Smooth muscle cell (in vitro differentiated cells): ENCODE measurements at regions not wholly inside any gene's neighbourhood (a gene's known extent, or its start where the extent isn't known, plus 50 kb on each side); places are given as distances from the start of the nearest gene placed in this dataset.

ENCODE experiments used
- DNase-seq: peaks from one replicate; lab custom pipeline; 2025; ENCODE audit not compliant: unreplicated experiment; lab: John Stamatoyannopoulos, UW
- H2AFZ ChIP-seq: fragments of 200-600 bp; sonication (generic); 2 replicates; pipeline ENCODE4 v1.6.0; 2016; ENCODE audit warnings: antibody characterized with exemption, low read depth, mild to moderate bottlenecking
- H3F3A ChIP-seq: fragments of 200-600 bp; sonication (generic); 2 replicates; pipeline ENCODE4 v1.6.0; 2017; ENCODE audit warnings: antibody characterized with exemption, low read depth
- H3K27ac ChIP-seq: fragments of 200-600 bp; sonication (generic); 2 replicates; pipeline ENCODE4 v1.5.1; 2016; ENCODE audit warnings: low read depth, mild to moderate bottlenecking
- H3K27me3 ChIP-seq: fragments of 200-600 bp; sonication (generic); 2 replicates; pipeline ENCODE4 v1.6.1; 2016; ENCODE audit warnings: low read depth, mild to moderate bottlenecking
- H3K36me3 ChIP-seq: fragments of 200-600 bp; sonication (generic); 2 replicates; pipeline ENCODE4 v1.5.1; 2016; ENCODE audit warnings: low read depth
- H3K4me1 ChIP-seq: fragments of 200-600 bp; sonication (generic); 2 replicates; pipeline ENCODE4 v1.5.1; 2016; ENCODE audit warnings: low read depth
- H3K4me2 ChIP-seq: fragments of 200-600 bp; sonication (generic); 2 replicates; pipeline ENCODE4 v1.6.0; 2016; ENCODE audit warnings: mild to moderate bottlenecking
- H3K4me3 ChIP-seq: fragments of 200-600 bp; sonication (generic); 2 replicates; pipeline ENCODE4 v1.5.1; 2016; ENCODE audit warnings: mild to moderate bottlenecking
- H3K79me2 ChIP-seq: fragments of 200-600 bp; sonication (generic); 2 replicates; pipeline ENCODE4 v1.6.0; 2016; ENCODE audit warnings: low read depth, mild to moderate bottlenecking
- H3K9ac ChIP-seq: fragments of 200-600 bp; sonication (generic); 2 replicates; pipeline ENCODE4 v1.6.0; 2016; ENCODE audit warnings: low read depth
- H3K9me3 ChIP-seq: fragments of 200-600 bp; sonication (generic); replicated peaks from 2 replicates; pipeline ENCODE4 v1.5.1; 2016; ENCODE audit warnings: low read depth
- H4K20me1 ChIP-seq: fragments of 200-600 bp; sonication (generic); 2 replicates; pipeline ENCODE4 v1.6.0; 2016; ENCODE audit warnings: low read depth
- CTCF ChIP-seq: fragments of 200-600 bp; sonication (generic); IDR thresholded peaks from 2 replicates; pipeline ENCODE4 v1.5.1; 2017; ENCODE audit warnings: borderline replicate concordance, mild to moderate bottlenecking, antibody characterized with exemption; ENCODE audit not compliant: insufficient read depth, poor library complexity, severe bottlenecking
- WGBS: methylation state at CpG from one replicate; pipeline ENCODE4 v1.1.7; 2016; ENCODE audit warnings: low lambda C conversion rate; 5-methylcytosine and 5-hydroxymethylcytosine counted together

- Histone ChIP-seq H4K20me1 (no peaks in the 10 kb centered on the region), H3K27ac (no peak overlapping the region), H3K4me3 (no peak overlapping the region), H3K36me3 (no peaks in the 10 kb centered on the region), H3F3A (no peaks in the 10 kb centered on the region), H2AFZ (no peak overlapping the region), H3K4me2 (no peak overlapping the region), H3K9ac (no peak overlapping the region), H3K9me3 (no peaks in the 10 kb centered on the region), H3K4me1 (no peaks in the 10 kb centered on the region), H3K79me2 (no peaks in the 10 kb centered on the region), H3K27me3 (no peaks in the 10 kb centered on the region)
- DNase-seq: no peak
- no peak for TF ChIP-seq CTCF
- 85% methylated on average over 1 of the region's 1 CpG for WGBS
Observed at GRCh38 chr5:66351813-66352212, 207.7 kb downstream of the SREK1 start.

GRCh38 chr5:66353186-66353585 is 209.1 kb downstream of the SREK1 start:
- Histone ChIP-seq H3K9me3 (no peaks in the 10 kb centered on the region), H3K4me2 (no peak overlapping the region), H3K27ac (no peak overlapping the region), H4K20me1 (no peaks in the 10 kb centered on the region), H3K79me2 (no peaks in the 10 kb centered on the region), H2AFZ (no peak overlapping the region), H3K36me3 (no peaks in the 10 kb centered on the region), H3K4me3 (no peak overlapping the region), H3K27me3 (no peaks in the 10 kb centered on the region), H3F3A (no peaks in the 10 kb centered on the region), H3K4me1 (no peaks in the 10 kb centered on the region), H3K9ac (no peak overlapping the region)
- WGBS: 92% methylated on average over 2 of the region's 2 CpGs
- no peak for TF ChIP-seq CTCF
- DNase-seq: no peak

GRCh38 chr5:66354422-66354821 is 210.3 kb downstream of the SREK1 start:
- H3K79me2 ChIP-seq: no peaks in the 10 kb centered on the region
- H3K4me1 ChIP-seq: no peaks in the 10 kb centered on the region
- H3F3A ChIP-seq: no peaks in the 10 kb centered on the region
- no peak overlapping the region for H3K4me3 ChIP-seq
- no peak overlapping the region for H3K27ac ChIP-seq
- no peak overlapping the region for H3K9ac ChIP-seq
- H3K27me3 ChIP-seq: no peaks in the 10 kb centered on the region
- no peaks in the 10 kb centered on the region for H3K36me3 ChIP-seq
- H3K9me3 ChIP-seq: no peaks in the 10 kb centered on the region
- no peak for DNase-seq
- no peak for TF ChIP-seq CTCF
- WGBS: 93% methylated on average over 2 of the region's 2 CpGs
- no peak overlapping the region for H2AFZ ChIP-seq
- H3K4me2 ChIP-seq: no peak overlapping the region
- H4K20me1 ChIP-seq: no peaks in the 10 kb centered on the region

GRCh38 chr5:66356011-66356565 is 212.0 kb downstream of the SREK1 start:
- H3K27ac ChIP-seq: no peak overlapping the region
- no peak for TF ChIP-seq CTCF
- no peak overlapping the region for H2AFZ ChIP-seq

More at GRCh38 chr5:66356011-66356565, 212.0 kb downstream of the SREK1 start:
- Histone ChIP-seq H3K36me3 (no peaks in the 10 kb centered on the region), H3K4me2 (no peak overlapping the region), H3K4me1 (no peaks in the 10 kb centered on the region), H3K27me3 (no peaks in the 10 kb centered on the region), H3K79me2 (no peaks in the 10 kb centered on the region), H3K9ac (no peak overlapping the region), H4K20me1 (no peaks in the 10 kb centered on the region), H3K4me3 (no peak overlapping the region), H3K9me3 (no peaks in the 10 kb centered on the region), H3F3A (no peaks in the 10 kb centered on the region)
- 67% methylated on average over 3 of the region's 3 CpGs for WGBS
- DNase-seq: no peak
